Activated CD8-positive, alpha-beta T cell treated with anti-CD3 and anti-CD28 coated beads for 36 hours (primary cell): ENCODE measurements at regions not wholly inside any gene's neighbourhood (a gene's known extent, or its start where the extent isn't known, plus 50 kb on each side); places are given as distances from the start of the nearest gene placed in this dataset.

Experiments
- ATAC-seq: fragments of 200-7000 bp; cut with Tn5 transposase; one replicate; pipeline ENCODE4 v1.10.0; 2021; ENCODE audit warnings: mild to moderate bottlenecking, moderate library complexity
- CTCF ChIA-PET: fragments of 350-600 bp; sonication (Branson Sonifier 250); formaldehyde crosslinking; loops from one replicate; lab custom pipeline; 2021; ENCODE audit warnings: antibody characterized with exemption; lab: Charles Lee
- POLR2A ChIA-PET: fragments of 350-600 bp; sonication (Branson Sonifier 250); formaldehyde crosslinking; loops from one replicate; lab custom pipeline; 2021; ENCODE audit warnings: antibody characterized with exemption; lab: Charles Lee
- DNase-seq: peaks from one replicate; pipeline ENCODE4 v3.0.0-alpha.2; 2020
- H3K27ac Mint-ChIP-seq: one replicate; pipeline ENCODE4 v1.8.0; 2021; ENCODE audit warnings: mild to moderate bottlenecking, mixed read lengths
- H3K27me3 Mint-ChIP-seq: one replicate; pipeline ENCODE4 v1.8.0; 2021; ENCODE audit warnings: mixed read lengths
- H3K36me3 Mint-ChIP-seq: one replicate; pipeline ENCODE4 v1.8.0; 2021; ENCODE audit warnings: low read depth, mixed read lengths
- H3K4me1 Mint-ChIP-seq: one replicate; pipeline ENCODE4 v1.8.0; 2021; ENCODE audit warnings: low read depth, mixed read lengths
- H3K4me3 Mint-ChIP-seq: one replicate; pipeline ENCODE4 v1.8.0; 2021; ENCODE audit warnings: mild to moderate bottlenecking, moderate library complexity, mixed read lengths
- H3K9me3 Mint-ChIP-seq: one replicate; pipeline ENCODE4 v1.8.0; 2021; ENCODE audit warnings: mixed read lengths
- CTCF ChIP-seq: fragments of 200-600 bp; IDR thresholded peaks from one replicate; pipeline ENCODE4 v1.8.0; 2022; ENCODE audit warnings: antibody characterized with exemption, mild to moderate bottlenecking
- intact Hi-C: fragments of 100-400 bp; cut with micrococcal nuclease; formaldehyde crosslinking; loops from one replicate; pipeline ENCODE4 v1.10.0; 2022

- no peak for TF ChIP-seq CTCF
- no peak overlapping the region for H3K27ac Mint-ChIP-seq
- no peak overlapping the region for H3K4me3 Mint-ChIP-seq
- H3K4me1 Mint-ChIP-seq = no peaks in the 10 kb centered on the region
- DNase-seq = no peak
- POLR2A ChIA-PET = no interaction called here
- ATAC-seq = no peak
- CTCF ChIA-PET = no interaction called here
- peaks cover 9% of the 10 kb centered on the region for H3K9me3 Mint-ChIP-seq
- H3K27me3 Mint-ChIP-seq = no peaks in the 10 kb centered on the region
- H3K36me3 Mint-ChIP-seq = no peaks in the 10 kb centered on the region
- intact Hi-C loops = no loop called here
Measured at GRCh38 chr13:64197232-64197631, 2781.6 kb upstream of the PCDH20 start.

- intact Hi-C loops = no loop called here
- Mint-ChIP-seq H3K9me3 (peaks cover 15% of the 10 kb centered on the region), H3K4me3 (no peak overlapping the region), H3K4me1 (no peaks in the 10 kb centered on the region), H3K27me3 (no peaks in the 10 kb centered on the region), H3K27ac (no peak overlapping the region), H3K36me3 (no peaks in the 10 kb centered on the region)
- ChIA-PET POLR2A (no interaction called here), CTCF (no interaction called here)
- no peak for TF ChIP-seq CTCF
- no peak for DNase-seq
- no peak for ATAC-seq
Measured at GRCh38 chr13:64186503-64187250, 2771.0 kb upstream of the PCDH20 start.

GRCh38 chr13:64186071-64186470 is 2770.4 kb upstream of the PCDH20 start:
- ATAC-seq (no peak), DNase-seq (no peak)
- peaks cover 15% of the 10 kb centered on the region for H3K9me3 Mint-ChIP-seq
- H3K27me3 Mint-ChIP-seq = no peaks in the 10 kb centered on the region
- ChIA-PET POLR2A (no interaction called here), CTCF (no interaction called here)
- no peaks in the 10 kb centered on the region for H3K36me3 Mint-ChIP-seq
- H3K4me1 Mint-ChIP-seq = no peaks in the 10 kb centered on the region
- H3K27ac Mint-ChIP-seq = no peak overlapping the region
- H3K4me3 Mint-ChIP-seq = no peak overlapping the region
- intact Hi-C loops = no loop called here
- no peak for TF ChIP-seq CTCF

- H3K4me1 Mint-ChIP-seq = no peaks in the 10 kb centered on the region
- no peaks in the 10 kb centered on the region for H3K27me3 Mint-ChIP-seq
- no peak overlapping the region for H3K27ac Mint-ChIP-seq
- DNase-seq = no peak
- POLR2A ChIA-PET = no interaction called here
- intact Hi-C loops = no loop called here
- H3K4me3 Mint-ChIP-seq = no peak overlapping the region
- CTCF ChIA-PET = no interaction called here
- no peaks in the 10 kb centered on the region for H3K36me3 Mint-ChIP-seq
- peaks cover 9% of the 10 kb centered on the region for H3K9me3 Mint-ChIP-seq
- ATAC-seq = no peak
- no peak for TF ChIP-seq CTCF
Measured at GRCh38 chr13:64180756-64181155, 2765.1 kb upstream of the PCDH20 start.

GRCh38 chr13:64165826-64166225 is 2750.2 kb upstream of the PCDH20 start:
- intact Hi-C loops = no loop called here
- Mint-ChIP-seq H3K27me3 (no peaks in the 10 kb centered on the region), H3K36me3 (no peaks in the 10 kb centered on the region), H3K4me3 (no peak overlapping the region), H3K9me3 (peaks cover 4% of the 10 kb centered on the region), H3K27ac (no peak overlapping the region), H3K4me1 (no peaks in the 10 kb centered on the region)
- no peak for ATAC-seq
- ChIA-PET POLR2A (no interaction called here), CTCF (no interaction called here)
- DNase-seq = no peak
- no peak for TF ChIP-seq CTCF
